ENCODE measurements at regions not wholly inside any gene's neighbourhood (a gene's known extent, or its start where the extent isn't known, plus 50 kb on each side); places are given as distances from the start of the nearest gene placed in this dataset.

GRCh38 chr1:224518528-224518927, 83.9 kb upstream of the WDR26 start:
- intact Hi-C loops (cut with micrococcal nuclease), result no loop called here
- no TSS peak for BruUV-seq (replicated peaks)

GRCh38 chr1:224519874-224520273, 85.3 kb upstream of the WDR26 start:
- no TSS peak for BruUV-seq (replicated peaks)
- Histone ChIP-seq H3K4me2 (ENCODE audit: low read length) (no peak overlapping the region), H3K36me3 (ENCODE audit: low read depth, low read length) (no peaks in the 10 kb centered on the region), H3K27me3 (ENCODE audit: low read length) (no peaks in the 10 kb centered on the region), H3K27ac (ENCODE audit: low read length) (no peak overlapping the region), H3K4me1 (ENCODE audit: insufficient read depth, low read length) (peaks cover 14% of the 10 kb centered on the region), H3K9me2 (replicated peaks; ENCODE audit: low read length) (no peaks in the 10 kb centered on the region), H3K9ac (ENCODE audit: low read length) (no peak overlapping the region), H2AFZ (ENCODE audit: low read length) (no peak overlapping the region), H3K79me2 (ENCODE audit: low read length) (no peaks in the 10 kb centered on the region), H3K4me3 (ENCODE audit: low read length) (no peak overlapping the region), H3F3A (ENCODE audit: low read length, unreplicated experiment) (no peaks in the 10 kb centered on the region), H3K9me3 (ENCODE audit: low read length) (no peaks in the 10 kb centered on the region), H4K20me1 (ENCODE audit: low read length) (no peaks in the 10 kb centered on the region)
- CTCF ChIA-PET, result no interaction called here
- TF ChIP-seq EZH2phosphoT487 (IDR thresholded peaks at IDR 0.05; ENCODE audit: borderline replicate concordance, low read length), result no peak
- no peak for TF ChIP-seq EZH2 (IDR thresholded peaks at IDR 0.05; ENCODE audit: low read length, unreplicated experiment)
- no peak for TF ChIP-seq CTCF (conservative IDR thresholded peaks at IDR 0.05; ENCODE audit: low read depth, low read length)
- POLR2A ChIA-PET (ENCODE audit: unreplicated experiment), result no interaction called here
- DNase-seq (no peak), ATAC-seq (no peak)
- intact Hi-C loops (cut with micrococcal nuclease), result no loop called here

More at GRCh38 chr1:224518528-224518927, 83.9 kb upstream of the WDR26 start:
- CTCF ChIA-PET, result no interaction called here
- Histone ChIP-seq H3K4me3 (ENCODE audit: low read length) (no peak overlapping the region), H3K4me1 (ENCODE audit: insufficient read depth, low read length) (peaks cover 15% of the 10 kb centered on the region), H4K20me1 (ENCODE audit: low read length) (no peaks in the 10 kb centered on the region), H3F3A (ENCODE audit: low read length, unreplicated experiment) (no peaks in the 10 kb centered on the region), H3K79me2 (ENCODE audit: low read length) (no peaks in the 10 kb centered on the region), H3K27me3 (ENCODE audit: low read length) (no peaks in the 10 kb centered on the region), H3K9me3 (ENCODE audit: low read length) (no peaks in the 10 kb centered on the region), H3K27ac (ENCODE audit: low read length) (no peak overlapping the region), H3K36me3 (ENCODE audit: low read depth, low read length) (no peaks in the 10 kb centered on the region), H3K9ac (ENCODE audit: low read length) (no peak overlapping the region), H3K9me2 (replicated peaks; ENCODE audit: low read length) (no peaks in the 10 kb centered on the region), H2AFZ (ENCODE audit: low read length) (no peak overlapping the region), H3K4me2 (ENCODE audit: low read length) (no peak overlapping the region)
- ATAC-seq (no peak), DNase-seq (peak; percentile 32)
- TF ChIP-seq EZH2phosphoT487 (IDR thresholded peaks at IDR 0.05; ENCODE audit: borderline replicate concordance, low read length), result no peak
- no peak for TF ChIP-seq EZH2 (IDR thresholded peaks at IDR 0.05; ENCODE audit: low read length, unreplicated experiment)
- no peak for TF ChIP-seq CTCF (conservative IDR thresholded peaks at IDR 0.05; ENCODE audit: low read depth, low read length)
- POLR2A ChIA-PET (ENCODE audit: unreplicated experiment), result no interaction called here

GRCh38 chr1:224520808-224521207, 86.2 kb upstream of the WDR26 start:
- BruUV-seq (replicated peaks), result no TSS peak
- Histone ChIP-seq H2AFZ (ENCODE audit: low read length) (no peak overlapping the region), H3K9ac (ENCODE audit: low read length) (no peak overlapping the region), H3K36me3 (ENCODE audit: low read depth, low read length) (no peaks in the 10 kb centered on the region), H3K27ac (ENCODE audit: low read length) (no peak overlapping the region), H3K4me1 (ENCODE audit: insufficient read depth, low read length) (peaks cover 21% of the 10 kb centered on the region), H3K79me2 (ENCODE audit: low read length) (no peaks in the 10 kb centered on the region), H3K4me2 (ENCODE audit: low read length) (no peak overlapping the region), H3K4me3 (ENCODE audit: low read length) (no peak overlapping the region), H3K9me2 (replicated peaks; ENCODE audit: low read length) (no peaks in the 10 kb centered on the region), H3K9me3 (ENCODE audit: low read length) (no peaks in the 10 kb centered on the region), H3K27me3 (ENCODE audit: low read length) (no peaks in the 10 kb centered on the region), H4K20me1 (ENCODE audit: low read length) (no peaks in the 10 kb centered on the region), H3F3A (ENCODE audit: low read length, unreplicated experiment) (no peaks in the 10 kb centered on the region)
- TF ChIP-seq CTCF (conservative IDR thresholded peaks at IDR 0.05; ENCODE audit: low read depth, low read length) (no peak), EZH2 (IDR thresholded peaks at IDR 0.05; ENCODE audit: low read length, unreplicated experiment) (no peak), EZH2phosphoT487 (IDR thresholded peaks at IDR 0.05; ENCODE audit: borderline replicate concordance, low read length) (no peak)
- DNase-seq (no peak), ATAC-seq (no peak)
- intact Hi-C loops (cut with micrococcal nuclease), result no loop called here
- ChIA-PET POLR2A (ENCODE audit: unreplicated experiment) (no interaction called here), CTCF (no interaction called here)

Measured in PC-3 (cell line).